Keratinocyte (primary cell): ENCODE measurements at regions not wholly inside any gene's neighbourhood (a gene's known extent, or its start where the extent isn't known, plus 50 kb on each side); places are given as distances from the start of the nearest gene placed in this dataset.

Source experiments
- EZH2 ChIP-seq: IDR thresholded peaks from one replicate; pipeline ENCODE4 v1.6.1; 2012; ENCODE audit warnings: inconsistent platforms, mild to moderate bottlenecking, low read length, moderate library complexity
- TF ChIP-seq, protein P1 (sequence below), 3 experiments: IDR thresholded peaks in 1 of 3; conservative IDR thresholded peaks in 1 of 3; optimal IDR thresholded peaks in 1 of 3; 2 replicates in 2 of 3; 3 replicates in 1 of 3; pipeline versions ENCODE3 to v1.5.1; 2011; ENCODE audit warnings: low read length in 3 of 3, mild to moderate bottlenecking in 3 of 3, moderate library complexity in 2 of 3, control low read depth in 1 of 3, inconsistent platforms in 1 of 3; ENCODE audit not compliant: insufficient read depth in 2 of 3; ENCODE audit errors: extremely low read depth in 1 of 3

DNA sequence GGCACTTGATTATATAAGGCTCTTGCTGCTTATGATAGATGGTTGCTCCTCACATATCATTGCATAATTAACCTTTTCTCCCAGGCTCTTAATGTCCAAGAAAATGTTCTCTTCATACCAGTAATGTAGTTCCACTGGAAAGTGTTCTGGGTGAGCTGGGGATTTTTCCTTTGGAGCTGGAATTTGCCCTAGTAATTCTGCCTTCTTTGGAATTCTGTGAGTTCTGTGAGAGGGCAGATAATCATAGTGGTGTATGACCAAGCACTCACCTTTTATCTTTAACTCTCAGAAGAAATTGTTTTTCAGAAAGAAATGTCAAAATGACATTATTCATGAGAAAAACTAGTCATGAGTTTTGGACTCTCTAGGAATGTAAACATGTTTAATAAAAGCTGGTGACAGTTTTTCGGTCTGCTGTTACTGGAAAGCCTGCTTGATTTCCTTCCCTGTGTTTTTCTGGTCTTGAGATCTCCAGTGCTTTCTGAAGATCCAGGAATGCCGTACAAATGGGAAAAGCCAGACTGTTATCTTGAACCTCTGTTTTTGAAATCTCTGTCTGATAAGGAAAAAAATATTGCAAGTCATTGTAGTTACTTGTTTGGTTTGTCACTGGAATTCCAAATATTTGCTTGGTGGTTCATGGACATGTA is 148.3 kb upstream of the PRPS1L1 start:
- TF ChIP-seq, protein P1, sequence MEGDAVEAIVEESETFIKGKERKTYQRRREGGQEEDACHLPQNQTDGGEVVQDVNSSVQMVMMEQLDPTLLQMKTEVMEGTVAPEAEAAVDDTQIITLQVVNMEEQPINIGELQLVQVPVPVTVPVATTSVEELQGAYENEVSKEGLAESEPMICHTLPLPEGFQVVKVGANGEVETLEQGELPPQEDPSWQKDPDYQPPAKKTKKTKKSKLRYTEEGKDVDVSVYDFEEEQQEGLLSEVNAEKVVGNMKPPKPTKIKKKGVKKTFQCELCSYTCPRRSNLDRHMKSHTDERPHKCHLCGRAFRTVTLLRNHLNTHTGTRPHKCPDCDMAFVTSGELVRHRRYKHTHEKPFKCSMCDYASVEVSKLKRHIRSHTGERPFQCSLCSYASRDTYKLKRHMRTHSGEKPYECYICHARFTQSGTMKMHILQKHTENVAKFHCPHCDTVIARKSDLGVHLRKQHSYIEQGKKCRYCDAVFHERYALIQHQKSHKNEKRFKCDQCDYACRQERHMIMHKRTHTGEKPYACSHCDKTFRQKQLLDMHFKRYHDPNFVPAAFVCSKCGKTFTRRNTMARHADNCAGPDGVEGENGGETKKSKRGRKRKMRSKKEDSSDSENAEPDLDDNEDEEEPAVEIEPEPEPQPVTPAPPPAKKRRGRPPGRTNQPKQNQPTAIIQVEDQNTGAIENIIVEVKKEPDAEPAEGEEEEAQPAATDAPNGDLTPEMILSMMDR (optimal IDR thresholded peaks at IDR 0.05 in 1 of 3, IDR thresholded peaks at IDR 0.05 in 1 of 3, conservative IDR thresholded peaks at IDR 0.05 in 1 of 3; ENCODE audit: extremely low read depth in 1 of 3, insufficient read depth in 2 of 3, low read length in 3 of 3), result no peak
- no peak for TF ChIP-seq EZH2
